Small intestine (tissue), 7 donors: ENCODE measurements at regions not wholly inside any gene's neighbourhood (a gene's known extent, or its start where the extent isn't known, plus 50 kb on each side); places are given as distances from the start of the nearest gene placed in this dataset.

Experiments
- DNase-seq, 2 donors: peaks; one replicate each; pipeline versions ENCODE4 v3.0.0 to v3.0.0-alpha.2; 2013
- FAIRE-seq: peaks from 2 replicates; lab custom pipeline; 2012; peaks lifted over from hg19 to GRCh38; lab: Jason Lieb, UNC
- H3K27ac ChIP-seq, 3 donors: one replicate each; pipeline ENCODE4 v1.5.1; 2013; ENCODE audit warnings: low read length in 2 of 3, mild to moderate bottlenecking in 2 of 3, control low read depth in 1 of 3, inconsistent platforms in 1 of 3, low read depth in 1 of 3, moderate library complexity in 1 of 3
- H3K27me3 ChIP-seq, 3 donors: one replicate each; pipeline ENCODE4 v1.6.1; 2013; ENCODE audit warnings: low read length in 3 of 3, inconsistent platforms in 1 of 3; ENCODE audit not compliant: control insufficient read depth in 3 of 3, insufficient read depth in 3 of 3
- H3K36me3 ChIP-seq, 3 donors: one replicate each; pipeline ENCODE4 v1.6.1; 2013; ENCODE audit warnings: low read length in 3 of 3, inconsistent platforms in 1 of 3, low read depth in 1 of 3, mild to moderate bottlenecking in 1 of 3, moderate library complexity in 1 of 3; ENCODE audit not compliant: control insufficient read depth in 3 of 3, insufficient read depth in 2 of 3
- H3K4me1 ChIP-seq, 3 donors: one replicate each; pipeline ENCODE4 v1.6.1; 2013; ENCODE audit warnings: low read length in 2 of 3, inconsistent platforms in 1 of 3, low read depth in 1 of 3, mild to moderate bottlenecking in 1 of 3, moderate library complexity in 1 of 3; ENCODE audit not compliant: control insufficient read depth in 3 of 3, insufficient read depth in 2 of 3
- H3K4me3 ChIP-seq, 3 donors: one replicate each; pipeline ENCODE4 v1.5.1; 2013; ENCODE audit warnings: low read length in 3 of 3, control low read depth in 1 of 3, inconsistent platforms in 1 of 3, low read depth in 1 of 3, mild to moderate bottlenecking in 1 of 3, moderate library complexity in 1 of 3
- H3K9me3 ChIP-seq, 2 donors: one replicate each; pipeline ENCODE4 v1.6.1; 2013; ENCODE audit warnings: low read depth in 1 of 2, low read length in 1 of 2; ENCODE audit not compliant: control insufficient read depth in 2 of 2, insufficient read depth in 1 of 2
- WGBS, 3 donors: extraction: QIAGEN DNeasy Blood & Tissue Kit; methylation state at CpG; one replicate each; pipeline ENCODE4 v1.1.7; 2013; 5-methylcytosine and 5-hydroxymethylcytosine counted together
- donor health status: healthy with polysubstance abuse.
- donor health status: control.
- donor health status: control.
- donor health status: Bipolar disorder and iron deficiency.
- donor health status: healthy.

DNA sequence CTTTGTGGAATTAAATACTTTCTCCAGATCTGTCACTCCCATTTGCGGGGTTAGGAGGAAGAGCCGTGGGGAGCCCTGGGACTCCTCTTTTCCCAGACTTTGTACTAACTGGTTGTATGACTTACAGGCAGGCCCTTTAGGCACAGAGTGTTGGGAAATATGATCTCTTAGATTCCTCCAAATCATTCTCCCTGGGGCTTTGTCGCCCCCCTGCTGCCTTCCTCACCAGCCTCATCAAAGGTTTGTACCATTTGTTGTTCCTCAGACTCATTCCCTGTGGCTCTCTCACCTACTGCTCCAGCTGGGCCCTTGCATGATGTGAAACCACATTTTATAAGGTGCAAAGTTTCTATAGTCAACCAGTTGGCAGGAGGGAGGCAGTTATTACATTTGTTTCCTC is 56.4 kb downstream of the CRYGS start:
- 40 to 65% (median 54%) methylated on average over 3 of the region's 3 CpGs for WGBS, 3 donors
- Histone ChIP-seq H3K4me1 (peaks cover 0 to 15% (median 7%) of the 10 kb centered on the region in 3 donors), H3K36me3 (no peaks in the 10 kb centered on the region), H3K27ac (no peak overlapping the region), H3K27me3 (no peaks in the 10 kb centered on the region), H3K9me3 (no peaks in the 10 kb centered on the region), H3K4me3 (no peak overlapping the region)
- FAIRE-seq (no peak), DNase-seq (peak; percentile 20 to 29)

DNA sequence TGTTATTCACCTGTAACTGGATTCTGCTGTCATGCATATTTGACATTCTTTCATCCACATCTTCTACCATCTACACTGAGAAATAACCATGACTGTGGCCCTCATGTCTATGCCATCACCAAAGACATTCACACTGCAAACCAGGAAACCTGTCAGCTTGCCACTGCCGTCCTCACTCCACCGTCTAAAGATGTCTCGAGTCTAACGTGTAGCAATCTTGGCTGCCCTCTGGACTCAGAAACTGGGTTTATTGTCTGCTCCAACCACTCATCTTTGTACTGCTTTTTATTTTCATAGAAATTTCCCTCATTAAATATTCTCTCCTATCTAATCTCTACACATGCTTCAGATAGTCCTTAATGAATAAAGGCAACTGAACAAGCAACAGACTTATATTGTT is 57.1 kb downstream of the CRYGS start:
- FAIRE-seq (no peak), DNase-seq (peak; percentile 50 to 78)

DNA sequence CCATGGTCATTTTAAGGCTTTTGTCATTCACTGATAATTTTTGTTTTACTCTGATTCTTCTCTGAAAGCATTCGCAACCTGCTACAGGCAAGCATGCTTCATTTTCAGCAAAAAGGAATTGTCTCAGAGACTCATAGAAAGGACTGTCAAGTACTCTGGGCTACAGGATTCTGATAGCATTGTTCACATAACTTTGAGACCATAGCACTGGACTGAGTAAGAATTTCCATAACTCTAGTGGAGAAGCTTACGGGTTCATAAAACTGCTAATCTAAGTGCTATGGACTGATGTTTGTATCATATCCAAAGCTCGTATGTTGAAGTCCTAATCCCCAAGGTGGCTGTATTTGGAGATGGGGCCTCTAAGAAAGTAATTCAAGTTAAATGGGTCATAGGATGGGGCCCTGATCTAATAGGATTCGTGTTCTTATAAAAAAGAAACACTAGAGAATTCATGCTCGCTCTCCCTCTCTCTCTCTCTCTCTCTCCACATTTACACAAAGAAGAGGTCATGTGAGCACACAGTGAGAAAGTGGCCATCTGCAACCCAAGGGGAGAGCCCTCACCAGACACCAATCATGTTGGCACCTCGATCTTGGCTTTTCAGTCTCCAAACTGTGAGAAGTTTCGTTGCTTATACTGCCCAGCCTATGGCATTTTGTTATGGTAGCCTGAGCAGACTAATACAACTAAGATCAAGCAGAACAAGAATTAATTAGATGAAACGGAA is 60.4 kb downstream of the CRYGS start:
- H3K27me3 ChIP-seq: no peaks in the 10 kb centered on the region
- peaks cover 0 to 15% (median 7%) of the 10 kb centered on the region in 3 donors for H3K4me1 ChIP-seq
- H3K36me3 ChIP-seq: no peaks in the 10 kb centered on the region
- H3K9me3 ChIP-seq: no peaks in the 10 kb centered on the region
- DNase-seq: no peak
- WGBS, 3 donors: 81 to 91% (median 88%) methylated on average over 8 of the region's 8 CpGs
- no peak for FAIRE-seq
- H3K27ac ChIP-seq: no peak overlapping the region
- no peak overlapping the region for H3K4me3 ChIP-seq

More for the DNA sequence above, 57.1 kb downstream of the CRYGS start:
- Histone ChIP-seq H3K27me3 (no peaks in the 10 kb centered on the region), H3K36me3 (no peaks in the 10 kb centered on the region), H3K4me1 (peaks cover 0 to 15% (median 7%) of the 10 kb centered on the region in 3 donors), H3K4me3 (no peak overlapping the region), H3K9me3 (no peaks in the 10 kb centered on the region), H3K27ac (no peak overlapping the region)
- WGBS, 3 donors: 24 to 61% (median 46%) methylated on average over 4 of the region's 4 CpGs

DNA sequence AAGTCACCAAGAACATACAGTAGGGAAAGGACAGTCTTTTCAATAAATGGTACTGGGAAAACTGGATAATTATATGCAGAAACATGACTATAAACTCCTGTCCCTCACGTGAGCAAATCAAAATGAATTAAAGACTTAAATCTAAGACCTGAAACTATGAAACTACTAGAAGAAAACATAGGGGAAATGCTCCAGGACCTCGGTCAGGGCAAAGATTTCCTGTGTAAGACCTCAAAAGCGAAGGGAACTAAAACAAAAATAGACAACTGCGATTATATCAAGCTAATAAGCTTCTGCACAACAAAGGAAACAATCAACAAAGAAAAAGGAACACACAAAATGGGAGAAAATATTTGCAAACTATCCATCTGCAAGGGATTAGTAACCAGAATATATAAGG is 62.7 kb downstream of the CRYGS start:
- H3K27ac ChIP-seq: no peak overlapping the region
- DNase-seq (no peak), FAIRE-seq (no peak)
- H3K36me3 ChIP-seq: no peaks in the 10 kb centered on the region
- 63 to 83% (median 65%) methylated on average over 4 of the region's 4 CpGs for WGBS, 3 donors
- H3K4me3 ChIP-seq: no peak overlapping the region
- peaks cover 0 to 2% (median 1%) of the 10 kb centered on the region in 3 donors for H3K4me1 ChIP-seq
- no peaks in the 10 kb centered on the region for H3K27me3 ChIP-seq
- no peaks in the 10 kb centered on the region for H3K9me3 ChIP-seq

DNA sequence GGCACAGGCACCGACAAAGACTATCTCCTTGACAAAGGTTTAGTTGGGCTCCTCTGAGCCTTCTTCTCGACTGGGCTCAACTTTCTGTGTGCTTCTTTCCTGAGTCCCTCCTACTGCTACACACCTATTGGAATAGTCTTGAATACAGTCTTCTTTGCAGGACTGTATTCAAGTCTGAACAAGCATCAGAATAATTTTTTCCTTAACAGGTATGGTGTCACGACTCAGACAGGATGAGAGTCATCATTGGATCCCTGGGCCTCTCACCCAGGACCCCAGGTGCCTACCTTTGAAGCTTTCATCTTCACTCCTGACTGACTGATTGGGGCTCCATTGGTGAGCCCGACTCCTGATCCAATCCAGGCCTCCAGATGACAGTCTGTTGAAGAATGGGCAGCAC is 66.3 kb downstream of the CRYGS start:
- FAIRE-seq: no peak
- no peaks in the 10 kb centered on the region for H3K27me3 ChIP-seq
- 82 to 89% (median 87%) methylated on average over 4 of the region's 4 CpGs for WGBS, 3 donors

DNA sequence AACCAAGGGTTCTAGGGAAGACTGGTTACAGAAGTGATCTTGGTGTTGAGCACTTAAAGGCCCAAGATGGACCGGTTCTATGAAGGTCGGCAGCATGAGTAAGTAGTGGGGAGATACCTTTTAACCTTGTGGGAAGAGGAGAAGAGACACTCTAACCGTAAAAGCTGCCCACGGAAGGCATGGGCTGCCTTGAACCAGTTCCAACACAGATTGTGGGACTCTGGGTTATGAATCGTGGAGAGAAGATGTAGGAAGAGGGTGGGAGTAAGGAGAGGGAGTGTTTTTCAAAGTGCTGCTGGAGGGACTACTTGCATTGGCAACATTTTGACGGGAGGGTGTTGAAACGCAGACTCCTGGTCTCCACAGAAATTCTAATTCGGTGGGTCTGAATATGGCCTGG is 67.1 kb downstream of the CRYGS start:
- Histone ChIP-seq H3K27me3 (no peaks in the 10 kb centered on the region), H3K27ac (no peak overlapping the region), H3K9me3 (no peaks in the 10 kb centered on the region), H3K36me3 (no peaks in the 10 kb centered on the region), H3K4me1 (no peaks in the 10 kb centered on the region), H3K4me3 (no peak overlapping the region)
- FAIRE-seq (no peak), DNase-seq (no peak)
- WGBS, 3 donors: 87 to 92% (median 89%) methylated on average over 8 of the region's 8 CpGs

More for the DNA sequence above, 66.3 kb downstream of the CRYGS start:
- Histone ChIP-seq H3K27ac (no peak overlapping the region), H3K4me3 (no peak overlapping the region), H3K4me1 (no peaks in the 10 kb centered on the region), H3K36me3 (no peaks in the 10 kb centered on the region), H3K9me3 (no peaks in the 10 kb centered on the region)
- DNase-seq: no peak

DNA sequence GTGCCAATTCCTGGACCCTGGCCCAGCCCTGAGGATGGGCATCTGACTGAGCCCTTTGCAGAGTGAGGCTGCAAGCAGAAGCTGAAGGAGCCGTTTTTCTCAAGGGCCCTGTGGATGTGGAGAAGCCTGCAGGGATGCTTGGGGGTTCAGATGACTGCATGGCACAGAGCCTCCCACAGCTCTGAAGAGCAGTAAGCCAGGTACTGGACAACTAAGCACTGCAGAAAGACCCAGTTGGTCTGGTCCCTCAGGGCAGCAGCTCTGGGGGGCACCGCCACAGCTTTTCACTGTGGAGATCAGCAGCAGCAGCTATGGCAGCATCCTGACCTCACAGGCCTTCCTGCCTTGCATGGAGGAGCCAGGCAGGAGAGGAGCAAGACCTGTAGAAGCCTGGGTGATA is 67.6 kb downstream of the CRYGS start:
- Histone ChIP-seq H3K36me3 (no peaks in the 10 kb centered on the region), H3K4me1 (no peaks in the 10 kb centered on the region), H3K27ac (no peak overlapping the region), H3K9me3 (no peaks in the 10 kb centered on the region), H3K27me3 (peaks cover 0 to 2% (median 0%) of the 10 kb centered on the region in 3 donors), H3K4me3 (no peak overlapping the region)
- WGBS, 3 donors: 85 to 95% (median 86%) methylated on average over 2 of the region's 2 CpGs
- FAIRE-seq: no peak
- no peak for DNase-seq

DNA sequence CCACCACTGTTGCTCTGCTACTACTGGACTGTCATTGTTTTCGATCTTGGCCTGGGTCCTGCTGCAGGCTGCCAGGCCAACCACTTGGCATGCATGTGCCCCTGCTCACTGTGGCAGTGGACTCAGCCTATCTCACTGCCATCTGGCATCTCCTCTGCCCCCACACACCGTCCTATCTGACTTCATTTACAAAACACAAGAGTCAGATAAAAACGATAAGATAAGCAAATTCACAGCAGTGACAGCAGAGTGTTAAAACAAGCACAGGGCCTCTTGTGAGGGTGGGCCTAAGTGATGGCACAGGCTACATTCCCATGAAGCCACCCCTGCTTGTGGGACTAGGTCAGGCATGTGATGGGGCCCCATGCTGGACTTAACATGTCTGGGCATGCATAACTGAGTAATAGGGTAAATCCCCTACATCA is 68.1 kb downstream of the CRYGS start:
- H3K27ac ChIP-seq: no peak overlapping the region
- H3K4me3 ChIP-seq: no peak overlapping the region
- no peaks in the 10 kb centered on the region for H3K4me1 ChIP-seq
- FAIRE-seq: no peak
- 46 to 65% (median 52%) methylated on average over 3 of the region's 3 CpGs for WGBS, 3 donors
- no peaks in the 10 kb centered on the region for H3K9me3 ChIP-seq
- DNase-seq: no peak
- H3K36me3 ChIP-seq: no peaks in the 10 kb centered on the region
- peaks cover 0 to 6% (median 0%) of the 10 kb centered on the region in 3 donors for H3K27me3 ChIP-seq

DNA sequence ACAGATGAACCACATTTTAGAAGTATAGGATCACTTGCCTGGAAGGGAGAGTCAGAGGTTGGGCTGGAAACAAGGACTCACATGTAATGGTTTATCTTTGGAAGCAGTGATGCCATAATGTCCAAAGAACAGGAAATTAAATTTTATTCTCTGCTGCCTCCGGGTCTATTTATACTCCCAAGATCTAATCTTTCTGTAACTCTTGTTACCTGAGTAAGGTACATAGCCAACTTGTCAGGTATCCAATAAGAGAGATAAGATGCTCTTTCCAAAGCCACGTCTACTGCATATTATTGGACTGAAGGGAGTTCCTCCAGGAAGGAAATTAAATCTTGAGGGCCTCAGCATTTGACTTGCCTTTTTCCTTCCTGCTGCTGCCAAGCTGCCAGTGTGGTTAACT is 71.0 kb downstream of the CRYGS start:
- Histone ChIP-seq H3K27ac (no peak overlapping the region), H3K4me1 (no peaks in the 10 kb centered on the region), H3K4me3 (no peak overlapping the region), H3K9me3 (no peaks in the 10 kb centered on the region), H3K27me3 (peaks cover 0 to 7% (median 0%) of the 10 kb centered on the region in 3 donors), H3K36me3 (no peaks in the 10 kb centered on the region)
- DNase-seq: no peak
- WGBS, 3 donors: 6 to 56% (median 41%) methylated on average over 2 of the region's 2 CpGs
- FAIRE-seq: no peak
